ENCODE measurements at regions not wholly inside any gene's neighbourhood (a gene's known extent, or its start where the extent isn't known, plus 50 kb on each side); places are given as distances from the start of the nearest gene placed in this dataset.
"Not testable (repeated sequence)": the region's sequence is repeated elsewhere in the genome, so short reads cannot be mapped to it uniquely, and the experiment has no call there.

- DNase-seq, result no peak
These were observed 83.2 kb upstream of the ADRA1D start for GRCh38 chr20:4332121-4332860.

GRCh38 chr20:4330011-4330410 lies 80.9 kb upstream of the ADRA1D start:
- DNase-seq, result no peak

- DNase-seq, result no peak
These were observed 80.1 kb upstream of the ADRA1D start for GRCh38 chr20:4329232-4329631.

GRCh38 chr20:4328541-4328940 lies 79.5 kb upstream of the ADRA1D start:
- no peak for DNase-seq

- DNase-seq, result no peak
These were observed 78.9 kb upstream of the ADRA1D start for GRCh38 chr20:4327956-4328355.

GRCh38 chr20:4326195-4327065 lies 77.3 kb upstream of the ADRA1D start:
- DNase-seq, result no peak

- DNase-seq, result no peak
These were observed 76.6 kb upstream of the ADRA1D start for GRCh38 chr20:4325548-4326187.

- no peak for DNase-seq
These were observed 75.6 kb upstream of the ADRA1D start for GRCh38 chr20:4324611-4325243.

- DNase-seq, result no peak
These were observed 73.4 kb upstream of the ADRA1D start for GRCh38 chr20:4322499-4322898.

GRCh38 chr20:4320291-4320690 lies 71.2 kb upstream of the ADRA1D start:
- DNase-seq, result no peak

- DNase-seq, result no peak
These were observed 69.8 kb upstream of the ADRA1D start for GRCh38 chr20:4318891-4319290.

GRCh38 chr20:4310616-4311015 lies 61.5 kb upstream of the ADRA1D start:
- not testable (repeated sequence) for DNase-seq

GRCh38 chr20:4306206-4306605 lies 57.1 kb upstream of the ADRA1D start:
- no peak for DNase-seq

GRCh38 chr20:4305091-4305490 lies 56.0 kb upstream of the ADRA1D start:
- DNase-seq, result no peak

- no peak for DNase-seq
These were observed 55.5 kb upstream of the ADRA1D start for GRCh38 chr20:4304601-4305000.

- DNase-seq, result no peak
These were observed 54.0 kb upstream of the ADRA1D start for GRCh38 chr20:4303136-4303535.

- no peak for DNase-seq
These were observed 51.8 kb upstream of the ADRA1D start for GRCh38 chr20:4300921-4301320.

GRCh38 chr20:4300401-4300800 lies 51.3 kb upstream of the ADRA1D start:
- DNase-seq, result no peak

GRCh38 chr20:4299773-4300172 lies 50.7 kb upstream of the ADRA1D start:
- no peak for DNase-seq

GRCh38 chr20:4299216-4299615 lies 50.1 kb upstream of the ADRA1D start:
- DNase-seq, result no peak
